GM12875 (cell line): ENCODE measurements at regions not wholly inside any gene's neighbourhood (a gene's known extent, or its start where the extent isn't known, plus 50 kb on each side); places are given as distances from the start of the nearest gene placed in this dataset.

Experiments used
- H3K4me3 ChIP-seq: one replicate; pipeline ENCODE4 v1.5.1; 2011; ENCODE audit warnings: low read depth, low read length, control low read depth
- TF ChIP-seq, protein P1 (sequence below): IDR thresholded peaks from 2 replicates; pipeline ENCODE4 v1.5.1; 2011; ENCODE audit warnings: low read depth, mild to moderate bottlenecking, control low read depth, inconsistent platforms, low read length, moderate library complexity, borderline replicate concordance; ENCODE audit not compliant: insufficient read depth

- no peak overlapping the region for H3K4me3 ChIP-seq
- TF ChIP-seq, protein P1, sequence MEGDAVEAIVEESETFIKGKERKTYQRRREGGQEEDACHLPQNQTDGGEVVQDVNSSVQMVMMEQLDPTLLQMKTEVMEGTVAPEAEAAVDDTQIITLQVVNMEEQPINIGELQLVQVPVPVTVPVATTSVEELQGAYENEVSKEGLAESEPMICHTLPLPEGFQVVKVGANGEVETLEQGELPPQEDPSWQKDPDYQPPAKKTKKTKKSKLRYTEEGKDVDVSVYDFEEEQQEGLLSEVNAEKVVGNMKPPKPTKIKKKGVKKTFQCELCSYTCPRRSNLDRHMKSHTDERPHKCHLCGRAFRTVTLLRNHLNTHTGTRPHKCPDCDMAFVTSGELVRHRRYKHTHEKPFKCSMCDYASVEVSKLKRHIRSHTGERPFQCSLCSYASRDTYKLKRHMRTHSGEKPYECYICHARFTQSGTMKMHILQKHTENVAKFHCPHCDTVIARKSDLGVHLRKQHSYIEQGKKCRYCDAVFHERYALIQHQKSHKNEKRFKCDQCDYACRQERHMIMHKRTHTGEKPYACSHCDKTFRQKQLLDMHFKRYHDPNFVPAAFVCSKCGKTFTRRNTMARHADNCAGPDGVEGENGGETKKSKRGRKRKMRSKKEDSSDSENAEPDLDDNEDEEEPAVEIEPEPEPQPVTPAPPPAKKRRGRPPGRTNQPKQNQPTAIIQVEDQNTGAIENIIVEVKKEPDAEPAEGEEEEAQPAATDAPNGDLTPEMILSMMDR, result no peak
Measured at GRCh38 chr13:105272660-105273631, 1262.5 kb downstream of the EFNB2 start.

DNA sequence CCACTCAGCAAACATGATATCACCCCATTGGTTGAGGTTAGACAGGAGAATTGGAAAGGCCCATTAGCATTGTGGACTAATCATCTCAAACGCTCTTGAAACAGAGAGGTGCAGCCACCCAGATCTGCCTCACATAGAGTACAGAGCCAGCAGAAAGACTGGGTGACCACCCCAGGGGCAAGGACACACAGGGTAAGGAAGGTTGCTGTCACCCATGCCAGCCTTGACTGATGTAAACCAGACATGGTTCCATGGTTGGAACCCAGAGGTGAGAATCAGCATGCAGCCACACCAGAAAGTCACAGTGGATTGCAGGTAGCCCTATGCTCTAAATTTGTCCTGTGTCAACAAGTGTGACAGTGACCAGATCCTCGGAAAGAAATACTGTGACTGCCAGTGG lies 1268.8 kb downstream of the EFNB2 start:
- H3K4me3 ChIP-seq, result no peak overlapping the region
- TF ChIP-seq, protein P1, result no peak

- TF ChIP-seq, protein P1, result no peak
- H3K4me3 ChIP-seq, result no peak overlapping the region
Measured at GRCh38 chr13:105262579-105262978, 1272.9 kb downstream of the EFNB2 start.

DNA sequence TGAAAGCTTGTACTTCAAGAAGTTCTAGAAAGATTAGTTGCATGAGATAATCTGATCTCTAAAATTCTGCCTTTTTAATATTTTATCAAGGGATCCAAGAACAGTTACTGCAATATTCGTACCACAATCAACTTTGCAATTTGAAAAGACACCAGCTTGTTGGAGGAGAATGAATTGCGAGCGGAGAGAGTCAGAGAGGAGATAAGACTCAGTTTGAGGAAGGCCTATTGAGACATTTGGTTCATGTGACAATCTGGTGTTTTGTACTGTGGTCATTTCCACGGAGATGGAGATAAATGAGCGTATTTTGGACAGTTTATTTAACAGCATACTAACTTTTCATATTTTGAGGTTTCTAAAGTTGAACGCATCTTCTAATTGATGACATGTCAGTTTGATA lies 1276.0 kb downstream of the EFNB2 start:
- no peak overlapping the region for H3K4me3 ChIP-seq
- TF ChIP-seq, protein P1, result no peak

DNA sequence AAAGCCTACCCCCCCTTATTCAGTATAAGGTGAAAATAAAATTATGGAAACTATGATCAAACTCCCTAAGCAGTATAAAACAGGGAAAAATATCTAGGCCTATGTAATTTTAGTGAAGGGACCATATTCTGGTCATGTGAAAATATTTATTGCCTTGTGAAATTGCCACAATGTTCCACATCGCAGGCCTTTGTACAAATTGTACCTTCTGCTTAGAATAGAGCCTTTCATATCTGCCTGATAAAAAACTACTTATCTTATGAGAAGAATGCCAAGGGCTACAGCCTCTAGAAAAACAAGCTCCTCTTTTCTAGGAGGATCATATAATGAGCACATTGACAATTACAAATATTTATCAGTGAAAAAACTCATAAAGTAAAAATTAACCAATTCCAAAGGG lies 1280.0 kb downstream of the EFNB2 start:
- TF ChIP-seq, protein P1, result no peak
- no peak overlapping the region for H3K4me3 ChIP-seq

DNA sequence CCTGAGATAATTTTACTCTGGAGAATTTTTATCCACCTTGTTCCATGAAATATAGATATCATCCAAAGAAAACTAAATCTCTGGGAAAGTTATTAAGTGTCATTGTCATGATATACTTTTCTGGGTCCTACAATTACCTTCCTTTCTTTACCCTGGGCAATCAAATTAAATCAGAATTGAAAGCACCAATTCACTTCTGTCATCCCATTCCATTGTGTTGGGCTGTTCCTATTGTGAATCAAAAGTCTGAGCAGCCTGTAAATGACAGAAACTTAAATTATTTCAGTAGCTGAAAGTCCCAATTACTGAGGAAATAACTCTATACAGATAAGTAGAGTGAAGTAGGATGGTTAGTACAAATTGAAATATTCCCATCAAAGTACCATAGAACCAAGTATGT lies 1284.2 kb downstream of the EFNB2 start:
- no peak overlapping the region for H3K4me3 ChIP-seq
- TF ChIP-seq, protein P1, result no peak

DNA sequence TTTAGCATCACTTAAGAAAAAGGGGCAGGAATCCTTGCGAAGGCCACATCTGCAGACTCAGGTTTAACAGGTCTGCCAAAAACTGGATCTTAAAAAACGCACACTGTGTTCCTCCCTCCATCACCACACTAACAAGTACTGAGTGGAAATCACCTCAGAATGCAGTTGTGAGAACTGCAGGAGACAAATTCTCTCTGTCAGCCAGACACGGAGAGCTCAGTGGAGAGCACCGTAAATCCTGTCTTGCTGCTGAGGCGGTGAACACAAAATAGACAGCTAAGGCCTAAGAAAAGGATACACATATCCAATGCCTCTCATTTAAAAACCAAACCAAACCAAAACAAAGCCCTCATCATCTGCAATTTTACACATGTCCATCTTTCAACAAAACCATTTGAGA lies 1287.6 kb downstream of the EFNB2 start:
- H3K4me3 ChIP-seq, result no peak overlapping the region
- TF ChIP-seq, protein P1, result no peak
